Hepatocyte (in vitro differentiated cells): ENCODE measurements at regions not wholly inside any gene's neighbourhood (a gene's known extent, or its start where the extent isn't known, plus 50 kb on each side); places are given as distances from the start of the nearest gene placed in this dataset.

Experiments
- DNase-seq: peaks from one replicate; pipeline ENCODE4 v3.0.0-alpha.2; 2016; ENCODE audit warnings: low spot score
- H2AFZ ChIP-seq: fragments of 200-600 bp; sonication (generic); 2 replicates; pipeline ENCODE4 v1.6.0; 2016; ENCODE audit warnings: antibody characterized with exemption, mild to moderate bottlenecking
- H3K27ac ChIP-seq: fragments of 200-600 bp; sonication (generic); 2 replicates; pipeline ENCODE4 v1.5.1; 2016; ENCODE audit warnings: mild to moderate bottlenecking
- H3K27me3 ChIP-seq: fragments of 200-600 bp; sonication (generic); 2 replicates; pipeline ENCODE4 v1.6.1; 2016
- H3K36me3 ChIP-seq: fragments of 200-600 bp; sonication (generic); replicated peaks from 2 replicates; pipeline ENCODE4 v1.5.1; 2016; ENCODE audit warnings: low read depth; ENCODE audit not compliant: insufficient read depth
- H3K4me1 ChIP-seq: fragments of 200-600 bp; sonication (generic); 2 replicates; pipeline ENCODE4 v1.5.1; 2016; ENCODE audit warnings: mild to moderate bottlenecking, moderate library complexity; ENCODE audit not compliant: insufficient read depth
- H3K4me2 ChIP-seq: fragments of 200-600 bp; sonication (generic); 2 replicates; pipeline ENCODE4 v1.6.0; 2016
- H3K4me3 ChIP-seq: fragments of 200-600 bp; sonication (generic); 2 replicates; pipeline ENCODE4 v1.5.1; 2016; ENCODE audit warnings: mild to moderate bottlenecking
- H3K79me2 ChIP-seq: fragments of 200-600 bp; sonication (generic); 2 replicates; pipeline ENCODE4 v1.6.0; 2017; ENCODE audit warnings: mild to moderate bottlenecking
- H3K9me2 ChIP-seq: fragments of 200-600 bp; sonication (generic); replicated peaks from 2 replicates; pipeline ENCODE4 v1.6.0; 2017; ENCODE audit warnings: mild to moderate bottlenecking; ENCODE audit not compliant: insufficient read depth
- H3K9me3 ChIP-seq: fragments of 200-600 bp; sonication (generic); 2 replicates; pipeline ENCODE4 v1.5.1; 2016; ENCODE audit warnings: low read depth, mild to moderate bottlenecking
- H4K20me1 ChIP-seq: fragments of 200-600 bp; sonication (generic); 2 replicates; pipeline ENCODE4 v1.6.0; 2016; ENCODE audit warnings: mild to moderate bottlenecking; ENCODE audit not compliant: insufficient read depth, poor library complexity, severe bottlenecking
- EZH2 ChIP-seq: fragments of 200-600 bp; sonication (generic); IDR thresholded peaks from 2 replicates; pipeline ENCODE4 v1.6.1; 2016; ENCODE audit warnings: antibody characterized with exemption, mild to moderate bottlenecking, borderline replicate concordance
- EZH2phosphoT487 ChIP-seq: fragments of 200-600 bp; sonication (generic); IDR thresholded peaks from one replicate; pipeline ENCODE4 v1.6.1; 2018; ENCODE audit warnings: antibody characterized with exemption, mild to moderate bottlenecking, low read depth, moderate library complexity; ENCODE audit not compliant: unreplicated experiment, severe bottlenecking
- WGBS: methylation state at CpG from one replicate; pipeline ENCODE4 v1.1.6; 2016; ENCODE audit warnings: low lambda C conversion rate; ENCODE audit errors: missing lambda C conversion rate; 5-methylcytosine and 5-hydroxymethylcytosine counted together
- TF ChIP-seq, protein P1 (sequence below): fragments of 200-600 bp; sonication (generic); IDR thresholded peaks from 2 replicates; pipeline ENCODE4 v1.5.1; 2016; ENCODE audit warnings: antibody characterized with exemption, mild to moderate bottlenecking; ENCODE audit not compliant: poor library complexity

DNA sequence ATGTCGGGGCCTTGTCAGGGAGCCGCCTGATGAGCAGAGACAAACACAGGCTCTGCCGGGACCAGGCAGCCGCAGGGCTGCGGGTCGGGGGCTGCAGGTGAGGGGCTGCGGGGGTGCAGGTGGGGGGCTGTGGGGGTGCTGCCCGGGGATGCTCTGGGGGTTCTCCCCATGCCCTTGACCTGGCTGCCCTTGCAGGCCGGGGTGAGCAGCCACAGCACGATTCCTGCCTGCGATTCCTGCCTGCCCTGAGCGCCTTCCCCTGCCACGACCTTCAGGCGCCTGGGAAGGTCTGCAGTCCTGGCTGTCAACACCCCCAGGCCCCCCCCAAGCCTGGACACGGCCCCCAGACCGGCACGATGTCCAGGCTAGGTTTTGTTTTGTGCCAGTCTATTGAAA, 106.3 kb downstream of the FAM53A start:
- no peaks in the 10 kb centered on the region for H3K36me3 ChIP-seq
- no peaks in the 10 kb centered on the region for H4K20me1 ChIP-seq
- no peaks in the 10 kb centered on the region for H3K9me3 ChIP-seq
- peaks cover 11% of the 10 kb centered on the region for H3K4me1 ChIP-seq
- TF ChIP-seq EZH2phosphoT487, result no peak
- TF ChIP-seq EZH2, result no peak
- TF ChIP-seq, protein P1, sequence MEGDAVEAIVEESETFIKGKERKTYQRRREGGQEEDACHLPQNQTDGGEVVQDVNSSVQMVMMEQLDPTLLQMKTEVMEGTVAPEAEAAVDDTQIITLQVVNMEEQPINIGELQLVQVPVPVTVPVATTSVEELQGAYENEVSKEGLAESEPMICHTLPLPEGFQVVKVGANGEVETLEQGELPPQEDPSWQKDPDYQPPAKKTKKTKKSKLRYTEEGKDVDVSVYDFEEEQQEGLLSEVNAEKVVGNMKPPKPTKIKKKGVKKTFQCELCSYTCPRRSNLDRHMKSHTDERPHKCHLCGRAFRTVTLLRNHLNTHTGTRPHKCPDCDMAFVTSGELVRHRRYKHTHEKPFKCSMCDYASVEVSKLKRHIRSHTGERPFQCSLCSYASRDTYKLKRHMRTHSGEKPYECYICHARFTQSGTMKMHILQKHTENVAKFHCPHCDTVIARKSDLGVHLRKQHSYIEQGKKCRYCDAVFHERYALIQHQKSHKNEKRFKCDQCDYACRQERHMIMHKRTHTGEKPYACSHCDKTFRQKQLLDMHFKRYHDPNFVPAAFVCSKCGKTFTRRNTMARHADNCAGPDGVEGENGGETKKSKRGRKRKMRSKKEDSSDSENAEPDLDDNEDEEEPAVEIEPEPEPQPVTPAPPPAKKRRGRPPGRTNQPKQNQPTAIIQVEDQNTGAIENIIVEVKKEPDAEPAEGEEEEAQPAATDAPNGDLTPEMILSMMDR, result no peak
- no peaks in the 10 kb centered on the region for H3K79me2 ChIP-seq
- no peaks in the 10 kb centered on the region for H3K9me2 ChIP-seq
- no peak overlapping the region for H2AFZ ChIP-seq
- H3K4me2 ChIP-seq, result no peak overlapping the region
- no peak overlapping the region for H3K27ac ChIP-seq
- H3K27me3 ChIP-seq, result peaks cover 13% of the 10 kb centered on the region
- DNase-seq, result no peak
- WGBS, result 55% methylated on average over 12 of the region's 17 CpGs
- H3K4me3 ChIP-seq, result no peak overlapping the region

DNA sequence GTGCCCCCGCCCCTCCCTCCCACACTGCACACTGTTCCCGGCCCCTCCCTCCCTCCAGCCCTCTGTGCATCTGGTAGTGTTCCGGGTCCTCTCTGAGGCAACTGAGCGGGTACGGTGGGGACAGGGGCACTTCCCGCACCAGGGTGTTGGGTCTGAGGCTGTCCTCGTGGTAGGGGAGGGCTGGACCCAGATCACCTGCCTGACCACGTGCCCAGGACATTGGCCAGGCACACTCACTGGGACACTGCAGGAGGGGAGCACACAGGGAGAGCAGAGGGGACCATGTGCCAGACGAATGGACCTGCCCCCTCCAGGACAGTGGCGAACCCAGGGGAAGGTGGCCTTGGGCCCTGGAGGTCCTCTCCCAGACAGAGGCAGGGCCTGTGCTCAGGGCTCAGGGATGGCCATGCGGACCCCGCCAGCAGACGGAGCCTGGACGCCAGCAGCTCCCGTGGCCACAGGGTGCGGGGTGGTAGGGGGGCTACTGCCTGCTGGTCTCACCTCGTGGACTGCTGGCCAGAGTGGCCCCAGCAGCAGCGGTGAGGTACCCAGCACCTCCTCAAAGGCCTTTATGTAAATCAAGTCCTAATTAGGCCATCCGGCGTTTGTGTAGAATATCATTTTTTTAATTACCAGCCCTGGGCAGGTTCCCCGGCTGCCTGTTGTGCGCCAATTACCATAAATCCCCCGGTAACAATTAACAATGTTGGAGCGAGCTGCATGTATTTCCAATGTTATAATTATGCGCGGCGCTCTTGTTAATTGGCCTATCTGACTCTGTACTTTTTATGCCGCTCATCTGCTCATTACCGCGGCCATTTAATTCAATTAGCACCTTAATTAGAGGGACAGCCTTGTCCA, 106.9 kb downstream of the FAM53A start:
- Histone ChIP-seq H3K9me2 (no peaks in the 10 kb centered on the region), H3K9me3 (no peaks in the 10 kb centered on the region), H3K36me3 (no peaks in the 10 kb centered on the region), H3K27me3 (peaks cover 13% of the 10 kb centered on the region), H3K4me1 (peaks cover 11% of the 10 kb centered on the region), H2AFZ (no peak overlapping the region), H3K79me2 (no peaks in the 10 kb centered on the region), H3K4me2 (no peak overlapping the region), H4K20me1 (no peaks in the 10 kb centered on the region), H3K4me3 (no peak overlapping the region), H3K27ac (no peak overlapping the region)
- 75% methylated on average over 28 of the region's 30 CpGs for WGBS
- DNase-seq, result no peak
- TF ChIP-seq EZH2phosphoT487 (no peak), EZH2 (no peak)
- TF ChIP-seq, protein P1, result no peak

DNA sequence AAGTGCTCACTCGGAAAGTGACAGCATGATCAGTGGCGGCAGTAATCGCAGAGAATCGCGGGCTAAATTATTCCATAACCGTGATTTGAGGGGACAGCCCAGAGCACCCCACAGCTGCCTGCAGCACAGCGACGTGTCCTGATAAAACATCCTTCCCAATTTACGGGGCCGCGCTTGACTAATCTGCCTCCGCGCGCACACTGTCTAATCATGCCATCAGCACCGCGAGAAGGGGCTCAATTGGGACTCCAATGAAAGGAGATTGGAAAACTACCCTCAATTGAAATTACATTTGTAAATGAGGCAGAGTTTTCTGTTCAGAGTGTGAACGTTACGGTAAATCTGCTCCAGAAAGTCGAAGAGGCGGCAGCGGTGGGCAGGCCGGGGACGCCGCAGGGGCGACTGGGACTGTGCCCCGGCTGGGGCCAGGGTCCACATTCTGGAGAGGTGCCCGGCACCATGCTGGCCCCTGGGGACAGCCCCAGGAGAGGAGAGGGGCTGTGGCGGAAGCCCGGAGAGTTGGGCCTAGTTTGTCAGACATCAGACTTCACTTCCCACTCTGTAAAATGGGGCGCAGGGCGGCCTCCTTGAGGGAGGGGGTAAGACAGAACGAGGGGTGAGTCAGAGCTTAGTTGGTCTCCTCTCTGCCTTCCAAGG, 107.7 kb downstream of the FAM53A start:
- peaks cover 11% of the 10 kb centered on the region for H3K4me1 ChIP-seq
- H3K27ac ChIP-seq, result no peak overlapping the region
- 93% methylated on average over 31 of the region's 32 CpGs for WGBS
- DNase-seq, result no peak
- no peaks in the 10 kb centered on the region for H3K9me2 ChIP-seq
- H3K4me2 ChIP-seq, result no peak overlapping the region
- no peak overlapping the region for H2AFZ ChIP-seq
- H3K9me3 ChIP-seq, result no peaks in the 10 kb centered on the region
- no peaks in the 10 kb centered on the region for H3K79me2 ChIP-seq
- no peak overlapping the region for H3K4me3 ChIP-seq
- peaks cover 13% of the 10 kb centered on the region for H3K27me3 ChIP-seq
- H4K20me1 ChIP-seq, result no peaks in the 10 kb centered on the region
- TF ChIP-seq, protein P1, result no peak
- TF ChIP-seq EZH2phosphoT487 (no peak), EZH2 (no peak)
- H3K36me3 ChIP-seq, result no peaks in the 10 kb centered on the region
